ENCODE measurements at regions not wholly inside any gene's neighbourhood (a gene's known extent, or its start where the extent isn't known, plus 50 kb on each side); places are given as distances from the start of the nearest gene placed in this dataset.

- no peak for TF ChIP-seq CTCF (IDR thresholded peaks at IDR 0.05; ENCODE audit: extremely low read depth, missing control alignments)
- peak; percentile 25 for DNase-seq (ENCODE audit: low spot score)
Observed at GRCh38 chr5:91266184-91266705, 116.9 kb downstream of the ARRDC3 start.

DNA sequence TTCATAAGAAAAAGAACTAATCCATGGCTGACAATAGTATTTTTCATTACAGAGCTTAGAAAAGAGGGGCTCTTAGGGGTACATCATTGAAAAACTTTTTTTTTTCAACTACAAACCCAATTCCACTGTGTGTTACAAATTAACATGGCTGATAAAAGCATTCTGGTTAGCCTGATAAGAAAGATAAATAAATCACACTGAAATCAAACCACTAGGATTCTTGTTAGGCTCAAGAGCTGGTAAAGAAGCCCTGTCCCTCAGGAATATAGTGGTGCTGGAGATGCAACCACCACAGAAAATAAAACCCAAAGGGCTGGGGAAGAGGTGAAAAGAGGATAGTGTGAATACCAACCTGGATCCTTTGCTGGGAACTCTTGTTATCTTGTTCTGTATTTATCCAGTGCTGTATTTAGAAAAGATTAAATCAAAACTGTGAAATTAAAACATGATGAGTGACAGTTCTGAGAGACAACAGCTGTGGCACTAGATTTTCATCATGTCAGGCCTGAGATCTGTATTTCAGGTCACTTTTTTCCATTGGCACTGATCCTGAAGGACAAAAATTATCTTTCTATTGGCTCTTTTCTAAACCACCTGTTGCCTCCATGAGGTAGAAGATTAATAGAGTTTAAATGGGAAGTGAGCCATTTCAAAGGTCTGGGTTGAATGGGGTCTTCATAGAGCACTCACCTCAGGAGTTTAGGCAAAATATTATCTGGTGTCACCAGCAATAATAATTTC is 118.6 kb downstream of the ARRDC3 start:
- DNase-seq (ENCODE audit: low spot score) = no peak
- TF ChIP-seq CTCF (IDR thresholded peaks at IDR 0.05; ENCODE audit: extremely low read depth, missing control alignments) = no peak

- no peak for DNase-seq (ENCODE audit: low spot score)
- TF ChIP-seq CTCF (IDR thresholded peaks at IDR 0.05; ENCODE audit: extremely low read depth, missing control alignments) = no peak
Observed at GRCh38 chr5:91263898-91264297, 119.2 kb downstream of the ARRDC3 start.

- no peak for DNase-seq (ENCODE audit: low spot score)
- TF ChIP-seq CTCF (IDR thresholded peaks at IDR 0.05; ENCODE audit: extremely low read depth, missing control alignments) = no peak
Observed at GRCh38 chr5:91257301-91257700, 125.8 kb downstream of the ARRDC3 start.

DNA sequence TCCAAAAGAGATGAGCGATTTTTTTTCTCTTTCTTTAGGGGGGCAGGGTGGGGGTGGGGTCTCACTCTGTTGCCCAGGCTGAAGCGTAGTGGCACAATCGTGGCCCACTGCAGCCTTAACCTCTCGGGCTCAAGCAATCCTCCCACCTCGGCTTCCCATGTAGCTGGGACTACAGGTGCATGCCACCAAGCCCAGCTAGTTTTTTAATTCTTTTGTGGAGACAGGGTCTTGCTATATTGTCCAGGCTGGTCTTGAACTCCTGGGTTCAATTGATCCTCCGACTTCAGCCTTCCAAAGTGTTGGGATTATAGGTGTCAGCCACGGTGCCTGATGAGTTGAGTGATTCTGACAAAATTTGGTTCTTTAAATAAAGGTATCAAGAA is 127.0 kb downstream of the ARRDC3 start:
- no peak for DNase-seq (ENCODE audit: low spot score)
- no peak for TF ChIP-seq CTCF (IDR thresholded peaks at IDR 0.05; ENCODE audit: extremely low read depth, missing control alignments)

GRCh38 chr5:91255396-91256141 is 127.5 kb downstream of the ARRDC3 start:
- TF ChIP-seq CTCF (IDR thresholded peaks at IDR 0.05; ENCODE audit: extremely low read depth, missing control alignments) = no peak
- DNase-seq (ENCODE audit: low spot score) = no peak

GRCh38 chr5:91252916-91253315 is 130.2 kb downstream of the ARRDC3 start:
- no peak for TF ChIP-seq CTCF (IDR thresholded peaks at IDR 0.05; ENCODE audit: extremely low read depth, missing control alignments)
- no peak for DNase-seq (ENCODE audit: low spot score)
